Neural crest cell (in vitro differentiated cells): ENCODE measurements at regions not wholly inside any gene's neighbourhood (a gene's known extent, or its start where the extent isn't known, plus 50 kb on each side); places are given as distances from the start of the nearest gene placed in this dataset.

Source experiments
- DNase-seq: peaks from one replicate; pipeline ENCODE4 v3.0.0; 2021; ENCODE audit warnings: low read depth, mixed read lengths, low spot score
- H3K27ac Mint-ChIP-seq: one replicate; pipeline ENCODE4 v1.8.0; 2021; ENCODE audit warnings: mild to moderate bottlenecking, mixed read lengths; ENCODE audit not compliant: unreplicated experiment
- H3K27me3 Mint-ChIP-seq: 2 replicates; pipeline ENCODE4 v1.8.0; 2021; ENCODE audit warnings: low read depth, mild to moderate bottlenecking, mixed read lengths
- H3K36me3 Mint-ChIP-seq: 2 replicates; pipeline ENCODE4 v1.8.0; 2021; ENCODE audit warnings: low read depth, mild to moderate bottlenecking, mixed read lengths
- H3K4me1 Mint-ChIP-seq: 2 replicates; pipeline ENCODE4 v1.8.0; 2021; ENCODE audit warnings: mixed read lengths
- H3K4me3 Mint-ChIP-seq: one replicate; pipeline ENCODE4 v1.8.0; 2021; ENCODE audit warnings: mild to moderate bottlenecking, mixed read lengths
- H3K9me3 Mint-ChIP-seq: 2 replicates; pipeline ENCODE4 v1.8.0; 2021; ENCODE audit warnings: mixed read lengths
- CTCF ChIP-seq: fragments of 200-600 bp; sonication (generic); conservative IDR thresholded peaks from 2 replicates; pipeline ENCODE4 v1.5.0; 2021; ENCODE audit warnings: antibody characterized with exemption, mild to moderate bottlenecking

- Mint-ChIP-seq H3K9me3 (no peaks in the 10 kb centered on the region), H3K4me3 (no peak overlapping the region), H3K36me3 (no peaks in the 10 kb centered on the region), H3K27me3 (no peaks in the 10 kb centered on the region), H3K27ac (no peak overlapping the region), H3K4me1 (no peaks in the 10 kb centered on the region)
- no peak for TF ChIP-seq CTCF
- DNase-seq: no peak
These were observed 541.2 kb upstream of the SMIM31 start for GRCh38 chr4:164212714-164213113.

- H3K4me1 Mint-ChIP-seq: no peaks in the 10 kb centered on the region
- DNase-seq: no peak
- TF ChIP-seq CTCF: no peak
- H3K4me3 Mint-ChIP-seq: no peak overlapping the region
- no peak overlapping the region for H3K27ac Mint-ChIP-seq
- no peaks in the 10 kb centered on the region for H3K27me3 Mint-ChIP-seq
- H3K9me3 Mint-ChIP-seq: peaks cover 7% of the 10 kb centered on the region
- no peaks in the 10 kb centered on the region for H3K36me3 Mint-ChIP-seq
These were observed 538.7 kb upstream of the SMIM31 start for GRCh38 chr4:164215113-164215741.

- Mint-ChIP-seq H3K27ac (no peak overlapping the region), H3K4me1 (no peaks in the 10 kb centered on the region), H3K9me3 (peaks cover 7% of the 10 kb centered on the region), H3K36me3 (no peaks in the 10 kb centered on the region), H3K27me3 (no peaks in the 10 kb centered on the region), H3K4me3 (no peak overlapping the region)
- TF ChIP-seq CTCF: no peak
- DNase-seq: no peak
These were observed 532.3 kb upstream of the SMIM31 start for GRCh38 chr4:164221631-164222030.

GRCh38 chr4:164224871-164225270 is 529.1 kb upstream of the SMIM31 start:
- no peak overlapping the region for H3K4me3 Mint-ChIP-seq
- no peaks in the 10 kb centered on the region for H3K4me1 Mint-ChIP-seq
- peaks cover under 1% of the 10 kb centered on the region for H3K9me3 Mint-ChIP-seq
- no peaks in the 10 kb centered on the region for H3K27me3 Mint-ChIP-seq
- TF ChIP-seq CTCF: no peak
- no peaks in the 10 kb centered on the region for H3K36me3 Mint-ChIP-seq
- no peak overlapping the region for H3K27ac Mint-ChIP-seq
- DNase-seq: no peak

GRCh38 chr4:164229255-164229654 is 524.7 kb upstream of the SMIM31 start:
- H3K4me1 Mint-ChIP-seq: no peaks in the 10 kb centered on the region
- no peaks in the 10 kb centered on the region for H3K9me3 Mint-ChIP-seq
- peak overlapping the region; percentile 4 for H3K27ac Mint-ChIP-seq

More at GRCh38 chr4:164229255-164229654, 524.7 kb upstream of the SMIM31 start:
- H3K36me3 Mint-ChIP-seq: no peaks in the 10 kb centered on the region
- no peaks in the 10 kb centered on the region for H3K27me3 Mint-ChIP-seq
- TF ChIP-seq CTCF: no peak
- DNase-seq: no peak
- H3K4me3 Mint-ChIP-seq: no peak overlapping the region
